HG03064 (cell line): ENCODE measurements at regions not wholly inside any gene's neighbourhood (a gene's known extent, or its start where the extent isn't known, plus 50 kb on each side); places are given as distances from the start of the nearest gene placed in this dataset.

Experiments used
- ATAC-seq: cut with Tn5 transposase; IDR thresholded peaks from one replicate; pipeline ENCODE4 v1.9.1; 2021; ENCODE audit warnings: low read depth; ENCODE audit not compliant: unreplicated experiment

DNA sequence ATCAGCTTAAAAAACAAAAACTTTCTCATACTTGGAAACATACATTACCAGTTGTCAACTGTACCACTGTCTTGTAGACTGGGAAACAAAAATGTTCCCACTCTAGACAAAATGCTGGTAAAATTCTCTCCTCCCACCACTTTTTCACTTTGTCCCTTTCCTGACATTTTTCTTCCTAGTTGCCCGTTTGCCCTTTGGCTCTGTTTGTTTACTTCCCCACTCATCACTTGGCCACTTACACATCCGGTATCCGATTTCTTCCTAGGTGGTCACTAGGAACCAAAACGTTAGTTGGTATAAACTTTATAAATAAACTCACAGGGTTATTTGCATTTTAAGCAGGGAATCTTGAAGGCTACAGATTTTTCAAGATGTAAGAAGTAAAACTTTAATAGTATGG, 84.9 kb downstream of the METTL4 start:
- no peak for ATAC-seq
